ENCODE measurements at regions not wholly inside any gene's neighbourhood (a gene's known extent, or its start where the extent isn't known, plus 50 kb on each side); places are given as distances from the start of the nearest gene placed in this dataset.
A peak's percentile ranks its signal among the peaks of the same experiment; 100 is the strongest.
"Not testable (repeated sequence)": the region's sequence is repeated elsewhere in the genome, so short reads cannot be mapped to it uniquely, and the experiment has no call there.

- no peak for DNase-seq
These were observed 179.5 kb upstream of the KLF6 start for GRCh38 chr10:3964516-3964915.

GRCh38 chr10:3963191-3963673, 178.2 kb upstream of the KLF6 start:
- no peak for DNase-seq

- DNase-seq = no peak
These were observed 176.1 kb upstream of the KLF6 start for GRCh38 chr10:3961082-3961481.

GRCh38 chr10:3960496-3960895, 175.5 kb upstream of the KLF6 start:
- no peak for DNase-seq

GRCh38 chr10:3959370-3960325, 174.6 kb upstream of the KLF6 start:
- no peak for DNase-seq

GRCh38 chr10:3958472-3958996, 173.5 kb upstream of the KLF6 start:
- DNase-seq = no peak

GRCh38 chr10:3955955-3956617, 171.1 kb upstream of the KLF6 start:
- no peak for DNase-seq

GRCh38 chr10:3955493-3955892, 170.5 kb upstream of the KLF6 start:
- DNase-seq = no peak

GRCh38 chr10:3954615-3955014, 169.6 kb upstream of the KLF6 start:
- no peak for DNase-seq

GRCh38 chr10:3954007-3954406, 169.0 kb upstream of the KLF6 start:
- not testable (repeated sequence) for DNase-seq

- DNase-seq = no peak
These were observed 167.0 kb upstream of the KLF6 start for GRCh38 chr10:3951993-3952392.

- DNase-seq = no peak
These were observed 165.8 kb upstream of the KLF6 start for GRCh38 chr10:3950676-3951275.

GRCh38 chr10:3949711-3950110, 164.7 kb upstream of the KLF6 start:
- no peak for DNase-seq

- DNase-seq = peak; percentile 54
These were observed 163.8 kb upstream of the KLF6 start for GRCh38 chr10:3948843-3949242.

GRCh38 chr10:3946234-3947229, 161.5 kb upstream of the KLF6 start:
- DNase-seq = no peak

GRCh38 chr10:3945026-3945425, 160.0 kb upstream of the KLF6 start:
- no peak for DNase-seq

GRCh38 chr10:3944591-3944990, 159.6 kb upstream of the KLF6 start:
- no peak for DNase-seq

GRCh38 chr10:3943695-3944257, 158.8 kb upstream of the KLF6 start:
- DNase-seq = no peak

GRCh38 chr10:3942937-3943489, 158.0 kb upstream of the KLF6 start:
- no peak for DNase-seq

GRCh38 chr10:3941676-3942075, 156.7 kb upstream of the KLF6 start:
- no peak for DNase-seq

- no peak for DNase-seq
These were observed 151.5 kb upstream of the KLF6 start for GRCh38 chr10:3936422-3937040.

All from activated CD4-positive, alpha-beta T cell treated with anti-CD3 and anti-CD28 coated beads for 1 hour (primary cell).